Heart left ventricle (tissue), 13 donors: ENCODE measurements at regions not wholly inside any gene's neighbourhood (a gene's known extent, or its start where the extent isn't known, plus 50 kb on each side); places are given as distances from the start of the nearest gene placed in this dataset.

Experiments used
- POLR2A ChIP-seq, 2 donors: fragments of 450-650 bp; IDR thresholded peaks; one replicate each; pipeline ENCODE4 v1.6.1; 2017; ENCODE audit warnings: antibody characterized with exemption in 2 of 2, mild to moderate bottlenecking in 2 of 2, moderate library complexity in 2 of 2
- TF ChIP-seq, protein P1 (sequence below), 12 donors: fragments of 200-600 bp; sonication (generic) in 4 of 12; IDR thresholded peaks; one replicate each; pipeline versions ENCODE4 v1.5.0 to v1.8.0; 2018 to 2022; ENCODE audit warnings: antibody characterized with exemption in 12 of 12, mild to moderate bottlenecking in 5 of 12
- donor health status: ischemic (EF 13 %, LVEDD 7.1; RV severe dilation, severe dysfunction).
- donor health status: DM: no; HTN: yes; CAD: no.
- donor health status: DM: no; HTN: no; CAD: no.
- donor health status: ischemic (EF 25% LVEDD 6.9; RV normal size, moderate dysfunction).
- donor health status: ischemic (EF 25% LVEDD 5.7; RV mildly dilated, moderate dysfunction).
- donor health status: ischemic (EF 35%, LVEDD 5.7; RV mildly dilated, moderate dysfunction).
- donor health status: nonischemic (EF 11% LVEDD 7.7; RV severe dilation, severe dysfunction).
- donor health status: DM: yes; HTN: yes; CAD: no.
- donor health status: PGD.
- donor health status: ischemic (EF 29% LVEDD 5.4; RV normal size, mild dysfunction).
- donor health status: nonischemic (EF 23%, LVEDD 6.1; RV moderate dilation, normal function).

- TF ChIP-seq POLR2A (IDR thresholded peaks at IDR 0.05) = no peak
- TF ChIP-seq, protein P1, sequence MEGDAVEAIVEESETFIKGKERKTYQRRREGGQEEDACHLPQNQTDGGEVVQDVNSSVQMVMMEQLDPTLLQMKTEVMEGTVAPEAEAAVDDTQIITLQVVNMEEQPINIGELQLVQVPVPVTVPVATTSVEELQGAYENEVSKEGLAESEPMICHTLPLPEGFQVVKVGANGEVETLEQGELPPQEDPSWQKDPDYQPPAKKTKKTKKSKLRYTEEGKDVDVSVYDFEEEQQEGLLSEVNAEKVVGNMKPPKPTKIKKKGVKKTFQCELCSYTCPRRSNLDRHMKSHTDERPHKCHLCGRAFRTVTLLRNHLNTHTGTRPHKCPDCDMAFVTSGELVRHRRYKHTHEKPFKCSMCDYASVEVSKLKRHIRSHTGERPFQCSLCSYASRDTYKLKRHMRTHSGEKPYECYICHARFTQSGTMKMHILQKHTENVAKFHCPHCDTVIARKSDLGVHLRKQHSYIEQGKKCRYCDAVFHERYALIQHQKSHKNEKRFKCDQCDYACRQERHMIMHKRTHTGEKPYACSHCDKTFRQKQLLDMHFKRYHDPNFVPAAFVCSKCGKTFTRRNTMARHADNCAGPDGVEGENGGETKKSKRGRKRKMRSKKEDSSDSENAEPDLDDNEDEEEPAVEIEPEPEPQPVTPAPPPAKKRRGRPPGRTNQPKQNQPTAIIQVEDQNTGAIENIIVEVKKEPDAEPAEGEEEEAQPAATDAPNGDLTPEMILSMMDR (IDR thresholded peaks at IDR 0.05) = no peak
Measured at GRCh38 chr1:10903421-10903820, 107.0 kb upstream of the CASZ1 start.
